ENCODE measurements at regions not wholly inside any gene's neighbourhood (a gene's known extent, or its start where the extent isn't known, plus 50 kb on each side); places are given as distances from the start of the nearest gene placed in this dataset.

DNA sequence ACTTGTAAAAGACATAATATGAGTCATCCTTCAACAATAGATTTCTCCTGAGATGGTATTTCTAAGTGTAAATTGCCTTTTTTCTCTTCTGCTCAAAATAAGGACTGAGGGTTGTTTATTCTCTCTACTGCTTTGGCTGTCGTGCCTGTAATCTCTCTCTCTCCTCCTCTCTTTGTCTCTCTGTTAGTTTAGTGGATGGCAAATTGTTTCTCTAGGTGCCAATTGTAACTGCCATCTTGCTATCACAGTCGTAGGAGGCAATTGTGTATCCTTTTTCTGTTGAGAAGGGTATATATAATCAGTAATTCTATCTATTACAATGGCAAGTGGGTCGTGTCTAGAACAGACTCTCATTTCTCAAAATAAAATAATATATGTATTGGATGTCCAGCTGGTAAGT is 545.0 kb upstream of the FBXO33 start:
- intact Hi-C loops (cut with DNase I): no loop called here
- no peak for DNase-seq
- Histone ChIP-seq H3K27ac (no peak overlapping the region), H3K4me1 (no peaks in the 10 kb centered on the region), H3K4me3 (replicated peaks in 1 of 3) (no peak overlapping the region), H3K27me3 (no peaks in the 10 kb centered on the region), H3K9me3 (no peaks in the 10 kb centered on the region), H3K36me3 (no peaks in the 10 kb centered on the region)
- no peak for TF ChIP-seq POLR2A (IDR thresholded peaks at IDR 0.05)
- TF ChIP-seq, protein P1, sequence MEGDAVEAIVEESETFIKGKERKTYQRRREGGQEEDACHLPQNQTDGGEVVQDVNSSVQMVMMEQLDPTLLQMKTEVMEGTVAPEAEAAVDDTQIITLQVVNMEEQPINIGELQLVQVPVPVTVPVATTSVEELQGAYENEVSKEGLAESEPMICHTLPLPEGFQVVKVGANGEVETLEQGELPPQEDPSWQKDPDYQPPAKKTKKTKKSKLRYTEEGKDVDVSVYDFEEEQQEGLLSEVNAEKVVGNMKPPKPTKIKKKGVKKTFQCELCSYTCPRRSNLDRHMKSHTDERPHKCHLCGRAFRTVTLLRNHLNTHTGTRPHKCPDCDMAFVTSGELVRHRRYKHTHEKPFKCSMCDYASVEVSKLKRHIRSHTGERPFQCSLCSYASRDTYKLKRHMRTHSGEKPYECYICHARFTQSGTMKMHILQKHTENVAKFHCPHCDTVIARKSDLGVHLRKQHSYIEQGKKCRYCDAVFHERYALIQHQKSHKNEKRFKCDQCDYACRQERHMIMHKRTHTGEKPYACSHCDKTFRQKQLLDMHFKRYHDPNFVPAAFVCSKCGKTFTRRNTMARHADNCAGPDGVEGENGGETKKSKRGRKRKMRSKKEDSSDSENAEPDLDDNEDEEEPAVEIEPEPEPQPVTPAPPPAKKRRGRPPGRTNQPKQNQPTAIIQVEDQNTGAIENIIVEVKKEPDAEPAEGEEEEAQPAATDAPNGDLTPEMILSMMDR (IDR thresholded peaks at IDR 0.05): no peak
- 47 to 54% methylated on average over 3 of the region's 3 CpGs for WGBS, 2 donors

DNA sequence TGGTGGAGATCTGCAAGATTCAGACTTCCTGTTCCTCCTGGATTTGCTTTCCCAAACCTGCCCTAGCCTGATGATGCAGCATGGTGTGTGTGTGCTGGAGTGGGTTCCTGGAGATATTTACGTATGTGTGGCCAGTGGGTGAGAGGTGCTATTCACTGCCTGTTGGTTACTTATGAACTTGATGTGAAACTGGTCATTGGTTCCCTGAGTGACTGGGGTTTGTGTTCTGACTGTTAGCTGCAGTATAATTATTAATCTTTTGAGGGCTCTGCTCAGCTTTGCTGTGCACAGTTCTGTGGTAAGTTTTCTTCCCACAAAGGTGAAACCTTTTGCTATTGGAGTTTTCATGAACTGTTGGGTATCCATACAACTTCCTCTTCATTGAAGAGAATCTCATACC is 541.8 kb upstream of the FBXO33 start:
- intact Hi-C loops (cut with DNase I): no loop called here
- Histone ChIP-seq H3K4me1 (no peaks in the 10 kb centered on the region), H3K4me3 (replicated peaks in 1 of 3) (no peak overlapping the region), H3K36me3 (no peaks in the 10 kb centered on the region), H3K27ac (no peak overlapping the region), H3K9me3 (no peaks in the 10 kb centered on the region), H3K27me3 (no peaks in the 10 kb centered on the region)
- no peak for DNase-seq
- whole genome bisulfite sequencing, 2 donors: 89 to 93% methylated on average over 1 of the region's 1 CpG
- no peak for TF ChIP-seq POLR2A (IDR thresholded peaks at IDR 0.05)
- TF ChIP-seq, protein P1 (IDR thresholded peaks at IDR 0.05): no peak

DNA sequence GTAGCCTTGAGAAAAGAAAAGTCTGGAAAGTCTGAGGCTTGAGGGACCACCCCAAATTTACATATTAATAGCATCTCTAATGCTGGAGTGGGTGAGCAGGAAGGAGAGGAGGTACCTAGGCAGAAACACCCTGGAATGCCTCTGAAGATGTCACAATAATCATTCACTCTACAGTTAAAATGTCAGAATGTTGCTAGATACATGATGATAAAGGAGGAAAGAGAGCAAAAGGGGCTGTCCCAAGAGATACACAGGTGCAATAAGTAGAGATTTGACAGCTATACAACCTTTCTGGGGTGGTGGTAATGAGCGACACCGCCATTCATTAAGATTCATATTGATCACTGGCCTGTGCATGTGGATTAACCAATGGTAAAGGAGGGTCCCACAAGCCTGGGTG is 540.5 kb upstream of the FBXO33 start:
- no peaks in the 10 kb centered on the region for H3K27me3 ChIP-seq
- DNase-seq: no peak
- no peak overlapping the region for H3K4me3 ChIP-seq (replicated peaks in 1 of 3)
- H3K36me3 ChIP-seq: no peaks in the 10 kb centered on the region
- H3K27ac ChIP-seq: no peak overlapping the region
- intact Hi-C loops (cut with DNase I): no loop called here
- no peaks in the 10 kb centered on the region for H3K4me1 ChIP-seq
- H3K9me3 ChIP-seq: no peaks in the 10 kb centered on the region
- TF ChIP-seq, protein P1 (IDR thresholded peaks at IDR 0.05): no peak
- no peak for TF ChIP-seq POLR2A (IDR thresholded peaks at IDR 0.05)
- 94 to 100% methylated on average over 2 of the region's 2 CpGs for WGBS, 2 donors

DNA sequence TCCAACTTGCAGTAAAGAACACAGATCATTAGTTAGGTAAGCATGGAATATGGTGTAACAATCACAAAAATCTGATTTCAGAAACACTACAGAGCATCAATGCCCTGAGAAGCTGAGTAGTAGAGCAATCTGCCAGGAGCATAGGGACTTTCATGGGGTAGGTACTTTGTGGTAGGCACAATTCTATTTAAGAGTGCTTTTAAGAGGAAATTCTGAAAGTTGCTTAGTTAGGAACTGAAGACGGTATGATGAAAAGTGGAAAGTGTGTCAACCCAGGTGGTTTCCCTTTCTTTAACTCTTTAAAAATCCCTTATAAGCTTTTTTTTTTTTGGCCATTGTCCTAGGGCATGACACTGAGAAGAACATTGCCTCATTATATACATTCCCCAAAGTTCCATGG is 535.7 kb upstream of the FBXO33 start:
- TF ChIP-seq POLR2A (IDR thresholded peaks at IDR 0.05): no peak
- 85% methylated on average over 1 of the region's 1 CpG for WGBS, 2 donors
- no peaks in the 10 kb centered on the region for H3K27me3 ChIP-seq
- intact Hi-C loops (cut with DNase I): no loop called here
- no peaks in the 10 kb centered on the region for H3K36me3 ChIP-seq
- DNase-seq: no peak
- no peak overlapping the region for H3K4me3 ChIP-seq (replicated peaks in 1 of 3)
- no peak overlapping the region for H3K27ac ChIP-seq
- no peaks in the 10 kb centered on the region for H3K9me3 ChIP-seq
- no peaks in the 10 kb centered on the region for H3K4me1 ChIP-seq

DNA sequence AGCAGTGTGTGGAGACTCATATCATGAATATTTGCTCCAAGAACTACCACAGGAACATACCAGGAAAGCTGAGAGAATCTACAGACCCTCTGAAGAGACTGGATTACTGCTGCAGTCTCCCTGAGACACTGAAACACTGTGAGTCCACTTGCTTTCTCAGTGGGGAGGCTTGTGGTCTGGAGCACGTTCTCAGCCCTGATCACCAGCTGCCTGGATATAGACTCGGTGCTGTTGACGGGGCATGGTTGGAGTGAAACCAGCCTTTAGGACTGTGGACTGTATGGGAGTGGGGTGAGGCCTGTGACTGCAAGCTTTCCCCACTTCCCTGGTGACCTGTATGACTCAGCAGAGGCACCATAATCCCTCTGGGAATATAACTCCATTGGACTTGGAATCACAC is 525.8 kb upstream of the FBXO33 start:
- H3K4me3 ChIP-seq (replicated peaks in 1 of 3): no peak overlapping the region
- H3K27me3 ChIP-seq: no peaks in the 10 kb centered on the region
- H3K27ac ChIP-seq: no peak overlapping the region
- TF ChIP-seq POLR2A (IDR thresholded peaks at IDR 0.05): no peak
- TF ChIP-seq, protein P1 (IDR thresholded peaks at IDR 0.05): no peak
- no peak for DNase-seq
- H3K36me3 ChIP-seq: no peaks in the 10 kb centered on the region
- intact Hi-C loops (cut with DNase I): no loop called here
- 90 to 92% methylated on average over 2 to 3 of the region's 3 CpGs for WGBS, 2 donors
- H3K9me3 ChIP-seq: no peaks in the 10 kb centered on the region
- H3K4me1 ChIP-seq: no peaks in the 10 kb centered on the region

DNA sequence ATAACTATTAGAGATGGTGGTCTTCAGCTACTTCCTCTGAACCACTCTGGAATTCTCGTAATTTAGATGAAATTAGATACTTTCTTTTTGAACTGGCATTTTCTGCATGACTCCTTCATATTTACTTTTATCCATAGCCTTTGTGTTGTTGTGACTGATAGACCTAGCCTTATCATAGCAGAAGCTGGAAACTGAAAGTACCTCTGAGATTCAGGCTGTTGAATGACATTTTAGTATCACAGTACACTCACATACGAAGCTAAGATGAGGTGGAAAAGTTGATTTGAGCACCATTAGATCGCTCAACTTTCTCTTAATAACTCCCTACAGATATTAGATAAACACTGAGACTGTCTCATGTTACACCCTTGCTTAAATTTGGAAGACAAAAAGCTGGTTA is 525.1 kb upstream of the FBXO33 start:
- no peaks in the 10 kb centered on the region for H3K9me3 ChIP-seq
- H3K27me3 ChIP-seq: no peaks in the 10 kb centered on the region
- H3K27ac ChIP-seq: no peak overlapping the region
- no peak for DNase-seq
- TF ChIP-seq POLR2A (IDR thresholded peaks at IDR 0.05): no peak
- TF ChIP-seq, protein P1 (IDR thresholded peaks at IDR 0.05): no peak
- 74 to 75% methylated on average over 3 of the region's 3 CpGs for WGBS, 2 donors
- H3K36me3 ChIP-seq: no peaks in the 10 kb centered on the region
- H3K4me1 ChIP-seq: no peaks in the 10 kb centered on the region
- H3K4me3 ChIP-seq (replicated peaks in 1 of 3): no peak overlapping the region
- intact Hi-C loops (cut with DNase I): no loop called here
